NCI-H146 (cell line): ENCODE measurements at regions not wholly inside any gene's neighbourhood (a gene's known extent, or its start where the extent isn't known, plus 50 kb on each side); places are given as distances from the start of the nearest gene placed in this dataset.

ENCODE experiments used
- DNase-seq: peaks from one replicate; lab custom pipeline; 2025; lab: John Stamatoyannopoulos, UW

- no peak for DNase-seq
Observed at GRCh38 chr9:135310134-135310533, 169.4 kb upstream of the PPP1R26 start.

GRCh38 chr9:135315572-135315971, 164.0 kb upstream of the PPP1R26 start:
- DNase-seq = no peak

GRCh38 chr9:135320331-135320730, 159.3 kb upstream of the PPP1R26 start:
- DNase-seq = no peak

- no peak for DNase-seq
Observed at GRCh38 chr9:135320943-135321342, 158.6 kb upstream of the PPP1R26 start.

GRCh38 chr9:135321580-135321979, 158.0 kb upstream of the PPP1R26 start:
- DNase-seq = no peak

DNA sequence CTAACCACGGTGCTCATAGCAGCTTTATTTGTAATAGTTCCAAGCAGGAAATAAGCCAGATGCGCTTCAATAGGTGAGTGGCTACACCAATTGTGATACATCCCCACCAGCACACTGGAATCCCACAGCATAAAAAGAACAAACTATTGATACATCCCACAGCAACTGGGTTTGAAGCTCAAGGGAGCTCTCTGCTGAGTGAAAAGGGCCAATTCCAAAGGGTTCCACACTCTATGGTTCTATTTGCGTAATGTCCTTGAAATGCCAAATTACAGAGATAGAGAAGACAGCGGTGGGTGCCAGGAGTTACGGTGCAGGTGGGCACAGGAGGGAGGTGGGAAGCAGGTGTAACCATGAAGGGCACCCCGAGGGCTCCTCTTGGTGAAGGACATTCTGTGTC, 155.3 kb upstream of the PPP1R26 start:
- no peak for DNase-seq

DNA sequence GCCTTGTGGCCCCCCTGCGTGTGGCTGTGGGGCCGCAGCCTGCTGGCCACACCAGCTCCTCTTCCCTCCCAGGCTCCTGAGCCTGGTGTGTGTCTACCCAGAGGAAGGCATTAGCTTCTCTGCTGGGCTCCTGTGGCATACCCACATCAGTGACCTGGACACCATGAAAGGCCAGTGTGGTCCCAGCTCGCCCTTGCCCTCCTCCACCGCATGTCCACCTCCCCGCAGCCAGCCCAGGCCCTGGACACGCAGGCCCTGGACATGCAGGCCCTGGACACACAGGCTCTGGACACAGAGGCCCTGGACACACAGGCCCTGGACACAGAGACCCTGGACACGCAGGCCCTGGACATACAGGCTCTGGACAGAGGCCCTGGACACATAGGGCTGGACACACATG, 153.4 kb upstream of the PPP1R26 start:
- no peak for DNase-seq

DNA sequence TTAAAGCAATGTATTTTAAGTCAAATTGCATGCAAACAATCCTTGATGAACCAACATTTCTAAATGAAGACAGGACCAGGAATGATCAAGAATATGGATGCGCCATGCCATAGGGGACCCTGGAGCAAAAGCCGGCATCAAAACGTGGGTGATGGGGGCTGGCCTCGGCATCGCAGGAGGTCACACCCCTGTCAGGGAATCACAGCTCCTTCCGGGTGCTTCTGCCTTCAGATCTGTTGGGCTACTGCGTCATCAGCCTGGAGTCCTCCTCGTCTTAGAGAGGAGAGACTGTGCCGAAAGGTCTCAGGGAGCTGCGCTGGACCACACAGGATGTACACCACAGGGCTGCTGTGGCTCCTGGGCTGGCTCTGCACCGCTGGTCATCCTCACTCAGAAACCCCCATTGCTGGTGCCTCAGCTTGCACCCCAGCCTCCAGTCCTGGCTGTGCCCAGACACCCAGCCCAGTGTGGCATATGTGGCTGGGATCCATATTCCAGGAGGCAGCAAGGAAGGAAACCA, 152.9 kb upstream of the PPP1R26 start:
- no peak for DNase-seq

GRCh38 chr9:135328485-135329417, 150.8 kb upstream of the PPP1R26 start:
- DNase-seq = no peak

DNA sequence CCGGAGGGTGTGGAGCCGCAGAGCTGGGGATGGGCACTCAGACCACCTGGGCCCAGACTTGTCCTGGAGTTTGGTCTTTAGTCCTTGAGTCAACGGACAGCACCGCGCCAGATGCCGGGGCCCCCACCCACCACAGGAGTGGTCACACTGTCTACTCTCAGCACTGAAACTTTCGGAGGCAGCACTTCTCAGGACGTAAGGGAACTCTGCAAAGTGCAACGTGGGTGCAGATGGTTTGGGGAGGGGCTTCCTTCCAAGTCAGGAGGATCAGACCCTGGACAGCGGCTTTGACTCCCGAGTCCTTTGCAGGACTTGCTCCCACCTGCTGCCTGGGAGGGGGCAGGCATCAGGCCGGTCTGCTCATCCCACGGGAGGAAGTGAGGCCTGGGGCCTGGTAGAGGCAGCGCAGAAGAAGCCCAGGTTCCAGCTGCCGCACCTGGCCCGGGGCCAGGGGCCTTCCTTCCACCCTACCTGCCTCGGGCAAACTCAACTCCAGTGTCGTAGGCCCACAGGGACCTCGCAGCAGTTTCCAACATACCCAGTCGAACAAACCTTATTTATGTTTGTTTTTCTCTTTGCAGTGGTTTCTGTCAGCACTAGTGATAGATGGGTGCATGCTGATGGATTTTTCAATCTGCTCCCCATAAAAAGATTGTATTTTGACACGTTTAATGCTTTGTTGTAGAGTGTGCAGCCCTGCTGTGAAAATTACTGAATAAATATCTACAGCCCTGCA, 149.8 kb upstream of the PPP1R26 start:
- DNase-seq = peak; percentile 41

GRCh38 chr9:135330307-135330631, 149.3 kb upstream of the PPP1R26 start:
- no peak for DNase-seq

GRCh38 chr9:135330685-135331590, 148.6 kb upstream of the PPP1R26 start:
- no peak for DNase-seq

- DNase-seq = no peak
Observed at GRCh38 chr9:135332516-135332915, 147.1 kb upstream of the PPP1R26 start.

DNA sequence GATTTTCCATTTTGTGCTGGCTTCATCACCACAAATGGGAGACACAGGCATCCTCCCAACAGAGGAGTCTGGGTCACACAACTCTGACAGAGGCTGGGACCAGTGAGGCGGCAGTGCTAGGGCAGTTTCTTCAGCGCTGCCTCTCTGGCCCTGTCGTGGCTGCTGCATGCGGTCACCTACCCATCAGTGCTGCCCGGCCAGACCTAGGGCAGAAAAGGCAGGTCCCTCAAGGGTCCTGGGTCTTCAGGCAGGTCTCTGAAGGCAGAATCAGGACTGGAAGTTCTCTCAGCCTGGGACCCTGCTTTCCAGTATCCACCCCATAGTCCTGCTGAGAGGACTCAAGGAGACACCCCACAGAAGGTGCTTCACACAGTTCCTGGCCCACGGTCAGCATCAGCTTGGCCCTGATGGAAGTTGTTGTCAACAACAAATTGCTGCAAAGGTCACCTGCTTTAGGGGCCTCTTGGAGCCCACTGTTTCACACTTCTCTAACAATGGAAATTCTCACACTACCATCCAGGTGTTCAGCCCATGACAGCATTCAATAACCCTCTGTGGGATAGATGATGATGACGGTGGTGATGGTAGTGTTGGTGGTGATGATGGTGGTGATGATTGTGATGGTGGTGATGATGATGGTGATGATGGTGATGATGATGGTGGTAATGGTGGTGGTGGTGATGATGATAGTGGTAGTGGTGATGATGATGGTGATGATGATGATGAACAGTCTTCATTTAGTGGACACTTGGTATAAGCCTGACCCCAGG, 146.4 kb upstream of the PPP1R26 start:
- DNase-seq = no peak

GRCh38 chr9:135334953-135335460, 144.6 kb upstream of the PPP1R26 start:
- DNase-seq = no peak

- DNase-seq = no peak
Observed at GRCh38 chr9:135335691-135336181, 143.8 kb upstream of the PPP1R26 start.

- no peak for DNase-seq
Observed at GRCh38 chr9:135336722-135337527, 142.7 kb upstream of the PPP1R26 start.

DNA sequence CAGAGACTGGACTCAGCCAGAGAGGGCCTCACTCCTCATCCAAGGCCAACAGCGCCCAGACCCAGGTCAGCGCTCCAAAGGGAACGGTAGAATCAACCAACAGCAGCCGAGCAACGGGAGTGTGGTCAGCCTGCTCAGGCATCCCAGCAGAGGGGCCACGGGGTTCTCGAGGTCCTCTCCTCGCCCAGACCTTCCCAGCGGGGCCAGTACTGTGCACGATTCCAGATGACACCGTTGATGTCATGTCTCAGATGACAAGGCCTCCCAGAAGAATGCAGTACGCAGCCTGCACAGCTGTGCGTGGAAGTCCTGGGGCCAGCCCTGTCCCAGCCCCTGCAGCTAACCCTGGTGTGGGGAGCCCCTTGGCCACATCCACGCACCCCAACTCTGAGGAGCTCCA, 141.0 kb upstream of the PPP1R26 start:
- no peak for DNase-seq

GRCh38 chr9:135339378-135339973, 140.1 kb upstream of the PPP1R26 start:
- no peak for DNase-seq
